NCI-H460 (cell line): ENCODE measurements at regions not wholly inside any gene's neighbourhood (a gene's known extent, or its start where the extent isn't known, plus 50 kb on each side); places are given as distances from the start of the nearest gene placed in this dataset.

ENCODE experiments used
- DNase-seq: peaks from one replicate; pipeline ENCODE4 v3.0.0-alpha.2; 2016; ENCODE audit warnings: low read depth; ENCODE audit errors: extremely low read depth

GRCh38 chr4:104940927-104941326 is 205.7 kb upstream of the TET2 start:
- DNase-seq: no peak

GRCh38 chr4:104941661-104942062 is 205.0 kb upstream of the TET2 start:
- DNase-seq: no peak

DNA sequence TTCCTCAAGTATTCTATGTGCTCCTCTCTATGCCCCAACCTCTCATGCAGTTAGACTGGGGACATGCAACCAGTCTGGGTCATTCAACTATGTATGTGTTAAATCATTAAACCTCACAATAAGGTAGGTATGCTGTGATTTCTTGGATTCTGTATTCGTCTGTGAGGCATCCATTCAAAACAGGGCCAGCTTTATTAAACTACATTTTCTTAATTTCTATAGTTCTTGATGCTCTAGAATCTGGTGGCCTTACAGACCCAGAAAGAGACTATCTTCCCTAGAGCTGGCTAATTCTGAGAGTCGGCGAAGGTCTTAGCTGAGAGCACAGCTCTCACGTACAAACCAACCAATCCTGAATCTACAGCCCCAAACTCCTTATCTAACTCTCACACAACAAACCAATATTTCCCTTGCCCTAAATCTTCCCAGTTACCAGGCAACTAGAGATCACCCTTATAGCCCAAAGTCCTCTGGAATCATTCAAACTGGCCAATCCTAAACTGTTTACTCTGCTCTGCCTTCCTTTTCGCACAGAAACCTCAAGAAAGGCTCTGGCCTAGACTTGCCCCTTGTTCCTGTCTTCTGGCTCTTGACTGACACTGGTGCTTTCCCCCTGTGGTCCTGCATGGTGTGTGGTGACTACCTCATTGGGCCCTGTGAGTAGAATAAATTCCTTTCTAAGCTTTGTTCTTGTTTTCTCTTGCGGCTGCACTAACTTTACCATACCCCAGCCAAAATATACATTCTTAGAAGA is 203.5 kb upstream of the TET2 start:
- no peak for DNase-seq

DNA sequence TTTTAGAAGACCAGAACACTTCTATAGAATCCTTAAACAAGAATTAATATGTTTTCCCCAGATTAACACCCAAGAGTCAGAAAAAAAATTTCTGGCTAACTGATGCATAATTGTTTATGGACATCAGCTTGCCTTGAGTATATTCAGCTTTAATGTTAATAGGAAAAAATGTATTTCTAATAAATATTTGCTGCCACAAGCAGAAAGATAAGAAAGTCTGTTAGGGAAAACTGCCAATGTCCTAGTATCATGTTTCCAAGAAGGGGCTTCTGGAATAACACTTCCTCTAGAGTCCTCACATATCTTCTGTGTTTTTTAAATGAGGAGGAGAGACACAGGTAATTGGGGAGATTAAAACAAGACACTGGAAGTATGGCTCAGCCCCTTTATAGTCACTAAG is 202.1 kb upstream of the TET2 start:
- no peak for DNase-seq

- DNase-seq: no peak
Measured at GRCh38 chr4:104964410-104965175, 182.1 kb upstream of the TET2 start.

DNA sequence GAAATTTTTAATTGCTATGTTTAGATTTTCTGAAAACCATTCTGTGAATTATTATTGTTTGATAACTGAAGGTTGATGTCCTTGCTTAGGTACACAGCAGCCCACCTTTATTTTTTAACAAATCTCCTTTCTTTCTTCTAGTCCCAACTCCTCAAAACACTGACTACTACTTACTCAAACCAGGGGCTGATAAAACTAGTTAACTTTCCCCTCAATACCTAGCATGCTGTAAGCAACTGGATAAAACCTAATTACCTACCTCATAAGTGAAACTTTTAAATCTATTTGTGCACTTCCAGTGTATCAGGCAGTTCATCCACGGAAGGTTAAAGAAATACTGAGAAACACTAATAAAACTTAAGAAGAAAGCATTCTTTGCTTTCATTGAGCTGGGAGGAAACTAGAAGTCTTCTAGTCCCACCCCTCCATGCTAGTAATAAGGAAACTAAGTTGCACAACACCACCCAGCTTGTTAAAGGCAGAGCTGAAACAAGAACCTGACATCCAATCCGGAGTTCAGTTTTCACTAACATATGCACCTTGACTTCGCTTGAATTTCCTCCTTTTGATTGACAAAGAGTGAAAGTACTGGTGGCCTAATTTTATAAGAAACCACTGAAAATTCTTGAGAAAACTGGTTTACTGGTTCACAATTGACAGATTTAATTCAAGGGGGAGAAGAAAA is 180.2 kb upstream of the TET2 start:
- no peak for DNase-seq

DNA sequence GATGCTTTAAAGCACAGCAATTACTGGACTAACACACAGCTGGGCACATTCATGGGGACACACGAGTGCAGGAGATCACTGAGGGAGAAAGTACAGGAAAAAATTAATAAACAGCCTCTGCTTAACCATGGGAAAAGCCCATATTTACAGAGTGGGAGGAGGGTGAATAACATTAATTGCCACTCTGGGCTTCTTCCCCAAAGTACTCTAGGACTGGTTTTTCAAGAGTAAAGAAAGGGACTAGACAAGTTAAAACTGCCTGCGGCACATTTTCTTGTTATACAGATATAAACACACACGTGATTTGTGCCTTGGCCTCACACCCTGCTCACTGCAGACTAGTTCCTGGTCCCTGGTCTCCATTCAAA is 179.7 kb upstream of the TET2 start:
- DNase-seq: no peak

GRCh38 chr4:104969394-104970082 is 177.1 kb upstream of the TET2 start:
- no peak for DNase-seq

GRCh38 chr4:104971462-104971861 is 175.2 kb upstream of the TET2 start:
- DNase-seq: no peak

GRCh38 chr4:104973708-104974107 is 173.0 kb upstream of the TET2 start:
- DNase-seq: no peak

DNA sequence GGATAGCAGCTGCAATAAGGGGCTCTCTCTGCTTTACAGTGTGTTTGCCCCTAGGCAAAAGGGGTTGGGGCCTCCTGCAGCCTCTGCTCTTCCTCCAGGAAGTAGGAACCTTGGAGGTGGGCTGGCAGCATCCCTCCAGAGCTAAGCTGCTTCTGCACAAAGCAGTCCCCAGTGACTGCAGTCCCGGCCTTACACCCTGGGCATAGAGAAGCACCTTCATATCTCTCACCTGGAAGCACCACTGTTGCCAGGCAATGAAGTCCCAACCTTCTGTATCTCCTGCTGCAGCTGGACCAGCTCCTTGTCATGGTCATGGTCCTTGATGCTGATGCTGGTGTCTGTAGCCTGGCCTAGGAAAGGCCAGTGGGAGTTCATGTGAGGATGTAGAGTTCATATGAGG is 171.1 kb upstream of the TET2 start:
- no peak for DNase-seq

DNA sequence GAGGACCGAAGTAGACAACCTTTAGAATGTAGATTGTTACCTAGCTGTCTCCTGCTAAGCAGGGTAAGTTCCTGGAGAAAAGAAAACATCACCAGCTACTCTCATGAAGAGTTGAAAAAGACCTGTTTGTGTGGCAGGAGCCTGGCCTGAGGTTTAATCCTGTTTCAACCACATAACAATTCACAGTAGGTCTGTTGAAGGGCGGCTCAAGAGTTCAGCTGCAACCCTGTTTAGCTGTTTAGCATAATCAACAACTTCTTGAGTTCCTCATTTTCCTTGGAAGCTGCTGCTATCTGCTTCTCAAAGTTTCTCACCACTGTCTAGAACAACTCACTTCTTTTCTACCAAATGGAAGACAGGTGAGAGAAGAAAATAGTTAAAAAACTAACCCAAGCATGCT is 170.4 kb upstream of the TET2 start:
- DNase-seq: no peak

GRCh38 chr4:104979083-104979760 is 167.5 kb upstream of the TET2 start:
- no peak for DNase-seq

GRCh38 chr4:104983615-104984179 is 163.0 kb upstream of the TET2 start:
- DNase-seq: no peak

- DNase-seq: no peak
Measured at GRCh38 chr4:104986306-104986705, 160.4 kb upstream of the TET2 start.

- no peak for DNase-seq
Measured at GRCh38 chr4:104989371-104989770, 157.3 kb upstream of the TET2 start.

DNA sequence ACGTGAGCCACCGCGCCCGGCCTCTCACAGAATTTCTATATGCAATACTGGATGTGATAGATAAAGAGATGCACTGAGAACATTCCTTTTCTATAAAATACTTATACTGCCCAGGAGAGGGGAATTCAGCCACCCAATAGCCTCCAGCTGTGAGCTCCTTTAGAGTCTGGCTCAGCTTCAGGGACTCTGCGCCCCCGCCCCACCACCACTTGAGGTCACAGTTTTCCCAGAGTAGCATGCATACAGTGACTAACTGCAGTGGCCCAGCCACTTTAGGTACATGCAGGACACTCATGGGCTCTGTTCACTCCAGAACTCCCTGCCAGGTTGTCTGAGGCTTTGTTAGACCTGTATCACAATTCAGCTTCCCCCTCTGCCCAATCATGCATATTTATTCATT is 144.4 kb upstream of the TET2 start:
- no peak for DNase-seq

GRCh38 chr4:105014234-105014633 is 132.4 kb upstream of the TET2 start:
- DNase-seq: no peak

DNA sequence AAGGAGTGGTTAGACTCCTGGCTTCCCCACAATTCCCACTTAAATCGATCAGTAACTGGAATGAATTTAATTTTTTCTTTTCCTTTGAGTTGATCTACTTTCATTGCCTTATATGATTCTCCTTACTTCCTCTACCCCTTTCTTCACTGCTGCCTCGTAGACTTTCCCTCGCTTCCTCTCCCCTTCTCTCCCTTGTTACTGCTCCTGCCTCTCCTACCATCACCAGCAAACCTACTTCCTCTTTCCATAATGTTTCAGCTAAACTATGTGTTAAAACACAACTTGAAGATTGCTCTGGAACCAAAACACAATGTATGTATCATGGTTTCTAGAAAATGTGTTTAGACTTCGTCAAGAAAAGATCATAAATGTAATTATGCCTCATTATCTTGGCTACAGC is 132.0 kb upstream of the TET2 start:
- no peak for DNase-seq

DNA sequence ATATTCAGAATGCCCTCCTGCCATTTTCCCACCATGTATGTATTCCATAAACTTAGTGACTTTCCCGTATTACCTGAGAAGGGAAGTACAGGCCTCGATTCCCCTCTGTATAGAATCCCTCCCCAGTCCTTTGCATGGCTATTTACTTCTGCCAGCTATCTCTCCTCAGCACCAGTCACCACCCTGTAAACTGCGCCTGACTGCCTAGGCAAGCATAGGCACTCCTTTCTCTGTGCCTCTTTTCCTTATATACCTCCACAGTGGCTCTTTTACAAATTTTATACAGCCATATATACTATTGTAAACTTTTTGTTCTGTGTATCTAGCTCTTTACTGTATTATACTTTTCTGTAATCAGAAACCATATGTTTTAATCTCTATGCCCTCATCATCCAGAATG is 130.9 kb upstream of the TET2 start:
- DNase-seq: no peak
